Heart right ventricle (tissue), 16 donors: ENCODE measurements at regions not wholly inside any gene's neighbourhood (a gene's known extent, or its start where the extent isn't known, plus 50 kb on each side); places are given as distances from the start of the nearest gene placed in this dataset.

Experiments
- ATAC-seq, 8 donors: fragments of 200-7000 bp; cut with Tn5 transposase; one replicate each; pipeline ENCODE4 v1.9.1; 2020; ENCODE audit warnings: mild to moderate bottlenecking in 8 of 8, moderate library complexity in 8 of 8, moderate number of reproducible peaks in 1 of 8
- DNase-seq, 2 donors: peaks; one replicate each; pipeline ENCODE4 v3.0.0-alpha.2; 2020
- H3K27ac ChIP-seq, 10 donors: fragments of 200-600 bp; sonication (generic) in 2 of 10; one replicate each; pipeline versions ENCODE4 v1.5.0 to v1.8.0; 2020 to 2022; ENCODE audit warnings: mild to moderate bottlenecking in 3 of 10
- H3K27me3 ChIP-seq, 7 donors: fragments of 200-600 bp; one replicate each; pipeline ENCODE4 v1.8.0; 2021 to 2022; ENCODE audit warnings: mild to moderate bottlenecking in 2 of 7
- H3K36me3 ChIP-seq, 9 donors: fragments of 200-600 bp; sonication (generic) in 1 of 9; one replicate each; pipeline versions ENCODE4 v1.5.0 to v1.8.0; 2020 to 2022; ENCODE audit warnings: mild to moderate bottlenecking in 2 of 9
- H3K4me1 ChIP-seq, 9 donors: fragments of 200-600 bp; sonication (generic) in 1 of 9; one replicate each; pipeline versions ENCODE4 v1.5.0 to v1.8.0; 2020 to 2022; ENCODE audit warnings: mild to moderate bottlenecking in 4 of 9
- H3K4me3 ChIP-seq, 10 donors: fragments of 200-600 bp; sonication (generic) in 2 of 10; one replicate each; pipeline versions ENCODE4 v1.5.0 to v1.8.0; 2020 to 2022; ENCODE audit warnings: mild to moderate bottlenecking in 7 of 10, moderate library complexity in 2 of 10
- H3K9me3 ChIP-seq, 11 donors: fragments of 200-600 bp in 10 of 11; sonication (generic) in 2 of 11; one replicate each; pipeline versions ENCODE4 v1.5.0 to v1.8.0; 2013 to 2022; ENCODE audit warnings: mild to moderate bottlenecking in 2 of 11, control low read depth in 1 of 11, moderate library complexity in 1 of 11
- WGBS, 2 donors: extraction: QIAGEN DNeasy Blood & Tissue Kit; methylation state at CpG; one replicate each; pipeline ENCODE4 v1.1.7; 2013; ENCODE audit warnings: inconsistent platforms in 1 of 2; 5-methylcytosine and 5-hydroxymethylcytosine counted together
- intact Hi-C, 10 donors: fragments of 100-400 bp; cut with DNase I; formaldehyde crosslinking; loops; one replicate each; pipeline versions ENCODE4 v1.11.1 to v1.14.2; 2022
- TF ChIP-seq, protein P1 (sequence below), 9 donors: fragments of 200-600 bp; sonication (generic) in 2 of 9; IDR thresholded peaks; one replicate each; pipeline versions ENCODE4 v1.5.0 to v1.8.0; 2021 to 2022; ENCODE audit warnings: antibody characterized with exemption in 9 of 9, mild to moderate bottlenecking in 5 of 9, moderate library complexity in 1 of 9
- donor health status: Arrhythmogenic right ventricular cardiomyopathy.
- donor health status: ischemic (EF 13 %, LVEDD 7.1; RV severe dilation, severe dysfunction).
- donor health status: healthy with polysubstance abuse.
- donor health status: DM: no; HTN: yes; CAD: no.
- donor health status: DM: no; HTN: no; CAD: no.
- donor health status: ischemic (EF 25% LVEDD 6.9; RV normal size, moderate dysfunction).
- donor health status: ischemic (EF 25% LVEDD 5.7; RV mildly dilated, moderate dysfunction).
- donor health status: healthy.
- donor health status: DM: yes; HTN: yes; CAD: no.
- donor health status: Ischemic cardiomyopathy.
- donor health status: ischemic (EF 35%, LVEDD 5.7; RV mildly dilated, moderate dysfunction).
- donor health status: nonischemic (EF 11% LVEDD 7.7; RV severe dilation, severe dysfunction).
- donor health status: DM: yes; HTN: yes; CAD: no.
- donor health status: PGD.
- donor health status: ischemic (EF 29% LVEDD 5.4; RV normal size, mild dysfunction).
- donor health status: nonischemic (EF 23%, LVEDD 6.1; RV moderate dilation, normal function).

DNA sequence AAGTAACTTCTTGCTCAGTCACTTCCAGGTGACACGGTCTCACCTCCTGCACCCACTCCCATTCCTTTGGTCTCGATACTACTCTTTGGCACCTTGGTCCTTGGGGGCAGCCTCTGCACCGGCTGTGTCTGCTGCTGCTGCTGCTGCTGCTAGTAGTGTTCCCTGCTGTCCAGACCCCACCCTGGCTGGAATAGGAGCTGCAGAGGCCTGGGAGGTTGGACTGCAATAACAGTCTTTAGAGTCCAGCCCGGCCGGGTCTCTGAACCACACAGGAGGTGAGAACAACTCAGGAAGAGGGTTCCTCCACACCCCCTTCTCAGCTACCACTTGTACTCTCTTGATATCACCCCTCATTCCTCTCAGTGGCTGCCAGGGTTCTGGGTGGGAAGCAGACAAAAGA is 231.1 kb upstream of the NLRP1 start:
- WGBS, 2 donors, result 76 to 78% methylated on average over 5 of the region's 5 CpGs
- Histone ChIP-seq H3K9me3 (peaks cover 0 to 18% (median 9%) of the 10 kb centered on the region in 11 donors), H3K4me1 (no peaks in the 10 kb centered on the region), H3K4me3 (no peak overlapping the region), H3K27me3 (peaks cover 0 to 42% (median 19%) of the 10 kb centered on the region in 7 donors), H3K27ac (no peak overlapping the region), H3K36me3 (no peaks in the 10 kb centered on the region)
- intact Hi-C loops, result no loop called here
- DNase-seq, result no peak
- TF ChIP-seq, protein P1, sequence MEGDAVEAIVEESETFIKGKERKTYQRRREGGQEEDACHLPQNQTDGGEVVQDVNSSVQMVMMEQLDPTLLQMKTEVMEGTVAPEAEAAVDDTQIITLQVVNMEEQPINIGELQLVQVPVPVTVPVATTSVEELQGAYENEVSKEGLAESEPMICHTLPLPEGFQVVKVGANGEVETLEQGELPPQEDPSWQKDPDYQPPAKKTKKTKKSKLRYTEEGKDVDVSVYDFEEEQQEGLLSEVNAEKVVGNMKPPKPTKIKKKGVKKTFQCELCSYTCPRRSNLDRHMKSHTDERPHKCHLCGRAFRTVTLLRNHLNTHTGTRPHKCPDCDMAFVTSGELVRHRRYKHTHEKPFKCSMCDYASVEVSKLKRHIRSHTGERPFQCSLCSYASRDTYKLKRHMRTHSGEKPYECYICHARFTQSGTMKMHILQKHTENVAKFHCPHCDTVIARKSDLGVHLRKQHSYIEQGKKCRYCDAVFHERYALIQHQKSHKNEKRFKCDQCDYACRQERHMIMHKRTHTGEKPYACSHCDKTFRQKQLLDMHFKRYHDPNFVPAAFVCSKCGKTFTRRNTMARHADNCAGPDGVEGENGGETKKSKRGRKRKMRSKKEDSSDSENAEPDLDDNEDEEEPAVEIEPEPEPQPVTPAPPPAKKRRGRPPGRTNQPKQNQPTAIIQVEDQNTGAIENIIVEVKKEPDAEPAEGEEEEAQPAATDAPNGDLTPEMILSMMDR (IDR thresholded peaks at IDR 0.05), result no peak
- ATAC-seq, result no peak

DNA sequence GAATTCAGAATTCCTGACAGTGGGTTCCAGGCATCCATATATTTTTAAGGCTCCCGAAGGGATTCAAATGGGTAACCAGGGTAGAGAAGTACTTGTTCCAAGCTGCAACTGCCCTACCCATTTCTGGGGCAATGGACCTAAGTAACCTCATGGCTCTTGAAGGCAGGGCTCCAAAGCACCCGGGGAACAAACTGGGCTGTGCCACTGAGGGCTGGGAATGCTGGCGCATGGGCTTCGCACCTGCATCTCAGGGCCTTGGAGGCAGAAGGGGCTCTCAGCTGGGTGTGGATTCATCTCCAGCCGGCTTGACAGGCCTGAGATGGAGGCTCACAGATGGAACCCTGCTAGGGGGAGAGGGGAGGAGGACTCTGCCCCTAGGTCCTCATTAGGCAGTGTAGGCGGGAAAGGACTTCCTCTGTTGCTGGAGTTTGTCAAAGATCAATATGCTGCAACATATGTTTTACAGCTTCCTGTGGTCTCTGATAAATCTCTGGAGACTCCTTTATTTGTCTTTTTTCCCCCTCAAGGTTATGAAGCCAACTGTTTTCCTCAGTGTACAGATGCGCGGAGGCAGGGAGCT is 232.3 kb upstream of the NLRP1 start:
- intact Hi-C loops, result no loop called here
- 48 to 52% methylated on average over 8 of the region's 8 CpGs for WGBS, 2 donors
- Histone ChIP-seq H3K9me3 (peaks cover 0 to 6% (median 0%) of the 10 kb centered on the region in 11 donors), H3K4me3 (no peak overlapping the region), H3K27ac (no peak overlapping the region), H3K4me1 (no peaks in the 10 kb centered on the region), H3K27me3 (peaks cover 0 to 41% (median 24%) of the 10 kb centered on the region in 7 donors), H3K36me3 (no peaks in the 10 kb centered on the region)
- DNase-seq, result no peak
- no peak for ATAC-seq
- TF ChIP-seq, protein P1 (IDR thresholded peaks at IDR 0.05), result no peak

DNA sequence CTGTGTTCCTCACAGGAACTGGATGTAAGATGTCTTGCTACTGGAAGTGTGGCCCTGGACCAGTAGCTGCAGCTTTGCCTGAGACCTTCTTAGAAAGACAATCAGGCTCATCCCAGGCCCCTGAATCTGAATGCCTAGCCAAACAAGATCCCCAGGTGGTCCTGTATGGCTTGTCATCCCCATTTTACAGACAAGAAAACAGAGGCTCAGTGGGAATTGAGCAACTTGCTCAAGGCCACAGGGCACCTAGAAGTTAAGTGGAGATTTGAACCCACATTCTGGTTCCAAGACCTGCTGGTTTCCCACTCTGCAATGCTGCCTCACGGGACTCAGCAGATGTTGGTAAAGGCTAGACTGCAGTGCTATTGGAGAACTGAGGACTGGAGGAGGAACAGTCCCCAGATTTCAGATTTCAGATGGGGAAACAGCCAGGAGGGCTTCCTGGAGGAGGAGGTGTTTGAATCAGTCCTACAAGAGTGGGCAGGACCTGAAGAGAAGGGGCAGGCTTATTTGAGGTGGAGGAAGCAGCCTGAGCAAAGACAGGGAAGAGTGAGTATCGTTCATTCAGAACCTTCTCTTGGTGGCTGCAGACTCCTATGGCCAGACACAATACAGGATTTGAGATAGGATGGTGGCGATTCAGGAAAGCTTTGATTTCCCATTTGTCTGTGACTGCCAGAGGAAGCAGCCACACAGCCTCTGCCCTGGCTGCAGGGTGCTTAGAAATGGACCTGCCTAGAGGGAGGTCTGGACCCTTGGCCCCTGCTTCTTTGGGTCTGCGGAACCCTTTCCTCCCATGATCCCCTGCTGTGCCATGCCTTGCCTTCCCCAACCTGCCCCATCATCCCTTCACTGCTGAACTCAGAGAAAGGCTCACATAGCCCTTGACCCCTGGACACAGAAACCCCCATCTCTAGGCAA is 233.4 kb upstream of the NLRP1 start:
- Histone ChIP-seq H3K27ac (no peak overlapping the region), H3K36me3 (no peaks in the 10 kb centered on the region), H3K4me3 (no peak overlapping the region), H3K27me3 (peaks cover 0 to 42% (median 21%) of the 10 kb centered on the region in 7 donors), H3K9me3 (no peaks in the 10 kb centered on the region), H3K4me1 (no peaks in the 10 kb centered on the region)
- no peak for ATAC-seq
- TF ChIP-seq, protein P1 (IDR thresholded peaks at IDR 0.05), result no peak
- intact Hi-C loops, result no loop called here
- WGBS, 2 donors, result 84 to 85% methylated on average over 4 of the region's 4 CpGs
- DNase-seq, result no peak

DNA sequence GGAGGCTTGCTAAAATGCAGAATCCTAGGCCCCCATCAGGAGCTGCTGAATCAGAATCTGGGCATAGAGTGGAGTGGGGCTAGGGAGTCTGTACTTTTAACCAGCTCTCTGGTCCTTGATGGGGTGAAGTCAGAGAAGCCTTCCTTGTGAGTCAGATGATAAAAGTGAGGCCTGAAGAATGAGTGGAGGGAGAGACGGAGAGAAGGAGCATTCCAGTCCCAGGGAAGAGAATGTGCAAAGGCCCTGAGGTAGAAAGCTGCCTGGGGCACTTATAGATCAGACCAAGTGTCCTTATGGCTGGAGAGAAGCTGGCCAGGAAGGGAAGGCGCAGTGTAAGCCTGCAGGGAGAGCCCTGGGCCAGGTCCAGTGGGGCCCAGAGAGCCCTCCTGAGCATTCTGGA is 235.1 kb upstream of the NLRP1 start:
- Histone ChIP-seq H3K4me3 (no peak overlapping the region), H3K9me3 (no peaks in the 10 kb centered on the region), H3K4me1 (no peaks in the 10 kb centered on the region), H3K36me3 (no peaks in the 10 kb centered on the region), H3K27ac (no peak overlapping the region), H3K27me3 (peaks cover 0 to 37% (median 19%) of the 10 kb centered on the region in 7 donors)
- ATAC-seq (no peak), DNase-seq (no peak)
- WGBS, 2 donors, result 59 to 79% methylated on average over 2 of the region's 2 CpGs
- TF ChIP-seq, protein P1 (IDR thresholded peaks at IDR 0.05), result no peak
- intact Hi-C loops, result no loop called here
